Spleen (tissue), 7 donors: ENCODE measurements at regions not wholly inside any gene's neighbourhood (a gene's known extent, or its start where the extent isn't known, plus 50 kb on each side); places are given as distances from the start of the nearest gene placed in this dataset.

ENCODE experiments used
- CTCF ChIP-seq, 11 experiments: fragments of 200-600 bp in 7 of 11; fragments of 450-650 bp in 4 of 11; sonication (generic) in 4 of 11; IDR thresholded peaks in 8 of 11; conservative IDR thresholded peaks in 3 of 11; 1 replicate in 7 of 11; 2 replicates in 4 of 11; pipeline versions ENCODE4 v1.4.0 to v1.8.0; 2016 to 2021; ENCODE audit warnings: antibody characterized with exemption in 11 of 11, inconsistent platforms in 4 of 11, mild to moderate bottlenecking in 1 of 11
- POLR2AphosphoS5 ChIP-seq, 3 donors: sonication (generic); formaldehyde crosslinking; IDR thresholded peaks; one replicate each; pipeline ENCODE4 v1.5.1; 2017; ENCODE audit warnings: antibody characterized with exemption in 3 of 3
- donor health status: DM: no; HTN: no; CAD: no; lungs with moderate emphysema.
- donor health status: DM: no; HTN: no; CAD: no.
- donor health status: DM: no; HTN: no; CAD: no.

- TF ChIP-seq CTCF (IDR thresholded peaks at IDR 0.05 in 8 of 11, conservative IDR thresholded peaks at IDR 0.05 in 3 of 11) (no peak), POLR2AphosphoS5 (IDR thresholded peaks at IDR 0.05) (no peak)
These were observed 87.7 kb downstream of the SEM1 start for GRCh38 chr7:96621932-96622331.
